Stomach (tissue), 8 donors: ENCODE measurements at regions not wholly inside any gene's neighbourhood (a gene's known extent, or its start where the extent isn't known, plus 50 kb on each side); places are given as distances from the start of the nearest gene placed in this dataset.

Experiments used
- DNase-seq, 2 donors: peaks; one replicate each; pipeline versions ENCODE4 v3.0.0 to v3.0.0-alpha.2; 2013 to 2019
- H3K27ac ChIP-seq, 5 donors: fragments of 200-600 bp in 4 of 5; sonication (generic) in 4 of 5; one replicate each; pipeline ENCODE4 v1.5.1; 2013 to 2019; ENCODE audit warnings: mild to moderate bottlenecking in 1 of 5, moderate library complexity in 1 of 5
- H3K27me3 ChIP-seq, 3 donors: fragments of 200-600 bp; sonication (generic); one replicate each; pipeline ENCODE4 v1.5.1; 2017 to 2019; ENCODE audit warnings: mixed run types in 1 of 3
- H3K36me3 ChIP-seq, 4 donors: fragments of 200-600 bp; sonication (generic); 1 replicate in 3 of 4; 2 replicates in 1 of 4; pipeline ENCODE4 v1.5.1; 2016 to 2019
- H3K4me1 ChIP-seq, 4 donors: fragments of 200-600 bp; sonication (generic); one replicate each; pipeline ENCODE4 v1.5.1; 2016 to 2019
- H3K4me3 ChIP-seq, 4 donors: fragments of 200-600 bp; sonication (generic) in 3 of 4; one replicate each; pipeline ENCODE4 v1.5.1; 2016 to 2019; ENCODE audit warnings: mild to moderate bottlenecking in 1 of 4
- H3K9me3 ChIP-seq, 4 donors: fragments of 200-600 bp; sonication (generic); one replicate each; pipeline ENCODE4 v1.5.1; 2016 to 2019
- CTCF ChIP-seq, 7 experiments: fragments of 450-650 bp in 4 of 7; fragments of 200-600 bp in 3 of 7; sonication (generic) in 3 of 7; IDR thresholded peaks; one replicate each; pipeline ENCODE4 v1.5.1; 2016 to 2019; ENCODE audit warnings: antibody characterized with exemption in 7 of 7, control low read depth in 2 of 7, mild to moderate bottlenecking in 1 of 7
- EP300 ChIP-seq: sonication (generic); formaldehyde crosslinking; IDR thresholded peaks from one replicate; pipeline ENCODE4 v1.6.1; 2017; ENCODE audit warnings: antibody characterized with exemption
- POLR2A ChIP-seq, 4 donors: fragments of 450-650 bp; IDR thresholded peaks; one replicate each; pipeline ENCODE4 v1.6.1; 2016; ENCODE audit warnings: antibody characterized with exemption in 4 of 4, control low read depth in 2 of 4, mild to moderate bottlenecking in 1 of 4, moderate library complexity in 1 of 4
- POLR2AphosphoS5 ChIP-seq, 3 donors: sonication (generic); formaldehyde crosslinking; IDR thresholded peaks; one replicate each; pipeline ENCODE4 v1.6.1; 2016; ENCODE audit warnings: antibody characterized with exemption in 3 of 3
- WGBS, 5 donors: extraction: QIAGEN DNeasy Blood & Tissue Kit in 3 of 5; methylation state at CpG; one replicate each; pipeline versions ENCODE4 v1.1.5 to v1.1.7; 2013 to 2018; 5-methylcytosine and 5-hydroxymethylcytosine counted together
- intact Hi-C: fragments of 100-400 bp; cut with DNase I; formaldehyde crosslinking; loops from one replicate; pipeline ENCODE4 v1.15.1; 2023; ENCODE audit warnings: low total_unique reads
- donor health status: healthy with polysubstance abuse.
- donor health status: Bipolar disorder and iron deficiency.
- donor health status: healthy.

- 83 to 96% (median 87%) methylated on average over 3 of the region's 3 CpGs for WGBS, 5 donors
Observed at GRCh38 chr5:174542037-174542436, 182.3 kb upstream of the MSX2 start.

DNA sequence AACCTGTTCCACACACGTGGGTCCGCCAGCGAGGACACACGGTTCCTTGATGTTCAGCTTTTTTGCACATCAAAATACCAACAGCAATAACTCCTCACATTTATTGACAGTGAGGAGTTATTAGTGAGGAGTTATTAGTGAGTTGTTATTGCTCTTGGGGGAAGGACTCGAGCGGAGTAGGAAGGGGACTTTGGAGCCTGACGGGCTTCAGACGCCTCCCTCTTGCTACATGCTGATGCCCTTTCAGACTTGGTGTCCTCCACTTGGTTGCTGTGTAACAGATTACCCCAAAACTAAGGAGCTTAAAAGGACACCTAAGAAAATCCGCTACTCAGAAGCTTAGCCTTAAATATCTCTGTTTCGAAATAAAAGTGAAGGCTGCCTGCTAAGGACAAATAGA lies 181.9 kb upstream of the MSX2 start:
- H3K4me3 ChIP-seq = no peak overlapping the region
- H3K27ac ChIP-seq = no peak overlapping the region
- H3K27me3 ChIP-seq = peaks cover 0 to 5% (median 0%) of the 10 kb centered on the region in 3 donors
- H3K9me3 ChIP-seq = peaks cover 0 to 8% (median 2%) of the 10 kb centered on the region in 4 donors
- DNase-seq = no peak
- WGBS, 5 donors = 76 to 91% (median 85%) methylated on average over 10 of the region's 10 CpGs
- H3K36me3 ChIP-seq = no peaks in the 10 kb centered on the region
- no peaks in the 10 kb centered on the region for H3K4me1 ChIP-seq
- intact Hi-C loops = no loop called here
- TF ChIP-seq CTCF (IDR thresholded peaks at IDR 0.05) (no peak), POLR2AphosphoS5 (IDR thresholded peaks at IDR 0.05) (no peak), EP300 (no peak), POLR2A (IDR thresholded peaks at IDR 0.05) (no peak)

More at GRCh38 chr5:174542037-174542436, 182.3 kb upstream of the MSX2 start:
- no peak overlapping the region for H3K4me3 ChIP-seq
- H3K36me3 ChIP-seq = no peaks in the 10 kb centered on the region
- H3K27ac ChIP-seq = no peak overlapping the region
- no peaks in the 10 kb centered on the region for H3K4me1 ChIP-seq
- intact Hi-C loops = no loop called here
- peaks cover 0 to 8% (median 2%) of the 10 kb centered on the region in 4 donors for H3K9me3 ChIP-seq
- no peak for TF ChIP-seq POLR2AphosphoS5 (IDR thresholded peaks at IDR 0.05)
- no peak for TF ChIP-seq EP300
- no peak for TF ChIP-seq CTCF (IDR thresholded peaks at IDR 0.05)
- TF ChIP-seq POLR2A (IDR thresholded peaks at IDR 0.05) = no peak
- DNase-seq = no peak
- peaks cover 0 to 5% (median 0%) of the 10 kb centered on the region in 3 donors for H3K27me3 ChIP-seq

GRCh38 chr5:174545926-174546325 lies 178.5 kb upstream of the MSX2 start:
- H3K4me3 ChIP-seq = no peak overlapping the region
- 73 to 91% (median 84%) methylated on average over 3 of the region's 3 CpGs for WGBS, 5 donors
- peaks cover 0 to 10% (median 0%) of the 10 kb centered on the region in 3 donors for H3K27me3 ChIP-seq
- H3K36me3 ChIP-seq = no peaks in the 10 kb centered on the region
- no peak for DNase-seq
- TF ChIP-seq POLR2AphosphoS5 (IDR thresholded peaks at IDR 0.05) (no peak), CTCF (IDR thresholded peaks at IDR 0.05) (no peak), EP300 (no peak), POLR2A (IDR thresholded peaks at IDR 0.05) (no peak)
- H3K9me3 ChIP-seq = no peaks in the 10 kb centered on the region
- intact Hi-C loops = no loop called here
- no peak overlapping the region for H3K27ac ChIP-seq
- H3K4me1 ChIP-seq = no peaks in the 10 kb centered on the region

GRCh38 chr5:174547814-174548213 lies 176.6 kb upstream of the MSX2 start:
- TF ChIP-seq POLR2AphosphoS5 (IDR thresholded peaks at IDR 0.05) (no peak), CTCF (IDR thresholded peaks at IDR 0.05) (no peak), EP300 (no peak), POLR2A (IDR thresholded peaks at IDR 0.05) (no peak)
- intact Hi-C loops = no loop called here

More at GRCh38 chr5:174547814-174548213, 176.6 kb upstream of the MSX2 start:
- Histone ChIP-seq H3K4me1 (no peaks in the 10 kb centered on the region), H3K4me3 (no peak overlapping the region), H3K27me3 (peaks cover 0 to 10% (median 0%) of the 10 kb centered on the region in 3 donors), H3K27ac (no peak overlapping the region), H3K36me3 (no peaks in the 10 kb centered on the region), H3K9me3 (no peaks in the 10 kb centered on the region)
- WGBS, 5 donors = 76 to 89% (median 84%) methylated on average over 7 of the region's 7 CpGs
- no peak for DNase-seq
